NCI-H526 treated with DMSO at 0.1 percent for 48 hours (cell line): ENCODE measurements at regions not wholly inside any gene's neighbourhood (a gene's known extent, or its start where the extent isn't known, plus 50 kb on each side); places are given as distances from the start of the nearest gene placed in this dataset.

Experiments used
- DNase-seq: peaks from one replicate; lab custom pipeline; 2025; lab: John Stamatoyannopoulos, UW

GRCh38 chr22:49623176-49623575 is 204.5 kb downstream of the BRD1 start:
- DNase-seq: no peak

- no peak for DNase-seq
Measured at GRCh38 chr22:49622241-49623105, 205.2 kb downstream of the BRD1 start.

GRCh38 chr22:49621601-49622210 is 206.0 kb downstream of the BRD1 start:
- DNase-seq: no peak

- DNase-seq: no peak
Measured at GRCh38 chr22:49620666-49621065, 207.0 kb downstream of the BRD1 start.

GRCh38 chr22:49620003-49620556 is 207.6 kb downstream of the BRD1 start:
- DNase-seq: no peak

GRCh38 chr22:49619301-49619700 is 208.4 kb downstream of the BRD1 start:
- no peak for DNase-seq

GRCh38 chr22:49618677-49618953 is 209.1 kb downstream of the BRD1 start:
- DNase-seq: no peak

GRCh38 chr22:49617866-49618676 is 209.6 kb downstream of the BRD1 start:
- DNase-seq: no peak

GRCh38 chr22:49617264-49617663 is 210.4 kb downstream of the BRD1 start:
- no peak for DNase-seq

- no peak for DNase-seq
Measured at GRCh38 chr22:49616356-49617231, 211.1 kb downstream of the BRD1 start.

- no peak for DNase-seq
Measured at GRCh38 chr22:49614966-49615965, 212.4 kb downstream of the BRD1 start.

- no peak for DNase-seq
Measured at GRCh38 chr22:49613511-49614270, 214.0 kb downstream of the BRD1 start.

- DNase-seq: no peak
Measured at GRCh38 chr22:49613108-49613507, 214.6 kb downstream of the BRD1 start.

GRCh38 chr22:49609207-49609876 is 218.3 kb downstream of the BRD1 start:
- DNase-seq: no peak

- DNase-seq: no peak
Measured at GRCh38 chr22:49608660-49609059, 219.0 kb downstream of the BRD1 start.

- DNase-seq: no peak
Measured at GRCh38 chr22:49608228-49608627, 219.4 kb downstream of the BRD1 start.

GRCh38 chr22:49607821-49608220 is 219.9 kb downstream of the BRD1 start:
- no peak for DNase-seq

GRCh38 chr22:49606562-49607290 is 220.9 kb downstream of the BRD1 start:
- DNase-seq: no peak
